ENCODE measurements at regions not wholly inside any gene's neighbourhood (a gene's known extent, or its start where the extent isn't known, plus 50 kb on each side); places are given as distances from the start of the nearest gene placed in this dataset.

- CTCF ChIA-PET, result no interaction called here
These were observed 55.3 kb downstream of the GADD45G start for GRCh38 chr9:89659891-89660685.

DNA sequence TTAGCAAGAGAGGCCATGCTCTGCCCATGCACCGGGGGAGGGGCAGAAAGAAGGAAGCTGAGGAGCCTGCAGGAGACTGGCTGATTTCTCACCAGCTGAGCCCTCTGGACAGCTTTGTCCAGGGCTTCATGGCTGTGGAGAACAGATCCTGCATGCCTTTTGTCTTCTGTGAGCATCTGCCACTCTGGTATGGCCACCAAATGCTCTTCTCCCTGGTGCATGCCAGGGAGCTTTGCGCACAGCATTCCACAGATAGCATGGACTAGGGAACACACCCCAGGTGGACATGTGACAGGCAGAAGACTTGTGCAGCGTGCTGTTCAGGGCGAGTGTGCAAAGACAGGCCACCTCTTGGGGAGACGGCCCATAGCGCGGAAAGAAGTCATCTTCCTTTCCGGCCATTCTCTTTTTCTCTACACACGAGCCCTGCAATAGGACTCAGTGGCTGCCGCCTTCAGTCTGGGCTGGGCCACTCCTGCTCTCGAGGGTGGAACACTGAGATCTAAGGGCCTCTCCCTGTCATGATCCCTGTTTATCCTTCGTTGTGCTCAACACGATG is 56.7 kb downstream of the GADD45G start:
- Histone ChIP-seq H3K36me3 (ENCODE audit: control insufficient read depth in 2 of 2, insufficient read depth in 1 of 2, low read length in 2 of 2) (no peaks in the 10 kb centered on the region), H3K27ac (ENCODE audit: extremely low read depth, low read depth, low read length) (no peak overlapping the region), H3K4me3 (ENCODE audit: low read depth, low read length) (no peak overlapping the region), H3K4me1 (ENCODE audit: control insufficient read depth, insufficient read depth, low read length) (no peaks in the 10 kb centered on the region), H3K9me3 (ENCODE audit: control insufficient read depth, insufficient read depth, low read depth, low read length) (no peaks in the 10 kb centered on the region)
- CTCF ChIA-PET, result interaction anchor here (0.6 to 1.3 kb wide), 3 partner anchors 59 to 145 kb away, joined by 3 read pairs; no protein-coding TSS in a partner anchor
- POLR2A ChIA-PET, result interaction anchor here (0.6 to 2.1 kb wide), 4 partner anchors 14 to 67 kb away, joined by 3 to 15 read pairs (median 4); partner anchors contain the start of gene GADD45G
- peak; percentile 58; the same call in 1 of the 2 replicates for TF ChIP-seq ZBTB20 (tag by site-specific recombination; IDR thresholded peaks at IDR 0.05)
- no peak for TF ChIP-seq TSHZ1 (tag by site-specific recombination; IDR thresholded peaks at IDR 0.05; ENCODE audit: borderline replicate concordance)
- TF ChIP-seq ZNF548 (tag by site-specific recombination; IDR thresholded peaks at IDR 0.05), result no peak
- no peak for TF ChIP-seq ZNF274 (IDR thresholded peaks at IDR 0.05; ENCODE audit: low read length)
- no peak for TF ChIP-seq ZNF274 (tag by site-specific recombination; IDR thresholded peaks at IDR 0.05; ENCODE audit: borderline replicate concordance)
- TF ChIP-seq ZNF155 (tag by site-specific recombination; IDR thresholded peaks at IDR 0.05), result no peak
- TF ChIP-seq, protein P1, sequence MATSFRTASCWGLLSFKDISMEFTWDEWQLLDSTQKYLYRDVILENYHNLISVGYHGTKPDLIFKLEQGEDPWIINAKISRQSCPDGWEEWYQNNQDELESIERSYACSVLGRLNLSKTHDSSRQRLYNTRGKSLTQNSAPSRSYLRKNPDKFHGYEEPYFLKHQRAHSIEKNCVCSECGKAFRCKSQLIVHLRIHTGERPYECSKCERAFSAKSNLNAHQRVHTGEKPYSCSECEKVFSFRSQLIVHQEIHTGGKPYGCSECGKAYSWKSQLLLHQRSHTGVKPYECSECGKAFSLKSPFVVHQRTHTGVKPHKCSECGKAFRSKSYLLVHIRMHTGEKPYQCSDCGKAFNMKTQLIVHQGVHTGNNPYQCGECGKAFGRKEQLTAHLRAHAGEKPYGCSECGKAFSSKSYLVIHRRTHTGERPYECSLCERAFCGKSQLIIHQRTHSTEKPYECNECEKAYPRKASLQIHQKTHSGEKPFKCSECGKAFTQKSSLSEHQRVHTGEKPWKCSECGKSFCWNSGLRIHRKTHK (tag by site-specific recombination; IDR thresholded peaks at IDR 0.05), result no peak

More at GRCh38 chr9:89659891-89660685, 55.3 kb downstream of the GADD45G start:
- Histone ChIP-seq H3K9me3 (ENCODE audit: control insufficient read depth, insufficient read depth, low read depth, low read length) (no peaks in the 10 kb centered on the region), H3K4me1 (ENCODE audit: control insufficient read depth, insufficient read depth, low read length) (no peaks in the 10 kb centered on the region), H3K27ac (ENCODE audit: extremely low read depth, low read depth, low read length) (no peak overlapping the region), H3K36me3 (ENCODE audit: control insufficient read depth in 2 of 2, insufficient read depth in 1 of 2, low read length in 2 of 2) (no peaks in the 10 kb centered on the region), H3K4me3 (ENCODE audit: low read depth, low read length) (no peak overlapping the region)
- no peak for TF ChIP-seq ZNF366 (tag by site-specific recombination; conservative IDR thresholded peaks at IDR 0.05)
- TF ChIP-seq ZNF610 (tag by site-specific recombination; IDR thresholded peaks at IDR 0.05; ENCODE audit: borderline replicate concordance), result no peak
- TF ChIP-seq ZNF394 (tag by site-specific recombination; IDR thresholded peaks at IDR 0.05; ENCODE audit: borderline replicate concordance), result no peak
- TF ChIP-seq MZF1 (tag by site-specific recombination; IDR thresholded peaks at IDR 0.05; ENCODE audit: borderline replicate concordance), result no peak
- no peak for TF ChIP-seq ZFP69B (tag by site-specific recombination; IDR thresholded peaks at IDR 0.05)
- no peak for TF ChIP-seq ZNF768 (tag by site-specific recombination; IDR thresholded peaks at IDR 0.05)
- no peak for TF ChIP-seq TSHZ1 (tag by site-specific recombination; IDR thresholded peaks at IDR 0.05; ENCODE audit: borderline replicate concordance)
- no peak for TF ChIP-seq SCRT2 (tag by site-specific recombination; IDR thresholded peaks at IDR 0.05)
- no peak for TF ChIP-seq PRDM10 (tag by site-specific recombination; IDR thresholded peaks at IDR 0.05)
- TF ChIP-seq ZNF10 (tag by site-specific recombination; IDR thresholded peaks at IDR 0.05), result no peak
- no peak for TF ChIP-seq ZNF473 (tag by site-specific recombination; IDR thresholded peaks at IDR 0.05)
- POLR2A ChIA-PET, result interaction anchor here (2.1 kb wide), 1 partner anchor 56 kb away, joined by 15 read pairs; the partner anchor contains the start of gene GADD45G
